WTC11 (cell line): ENCODE measurements at regions not wholly inside any gene's neighbourhood (a gene's known extent, or its start where the extent isn't known, plus 50 kb on each side); places are given as distances from the start of the nearest gene placed in this dataset.

Experiments
- ATAC-seq: fragments of 200-7000 bp; cut with Tn5 transposase; 2 replicates; pipeline ENCODE4 v1.10.0; 2021; ENCODE audit warnings: mild to moderate bottlenecking, moderate library complexity
- CTCF ChIA-PET: fragments of 300-600 bp; sonication (Branson Sonifier 250); formaldehyde crosslinking; loops from one replicate; lab custom pipeline; 2021; ENCODE audit warnings: antibody characterized with exemption; lab: Charles Lee
- POLR2A ChIA-PET: fragments of 350-600 bp; sonication (Branson Sonifier 250); formaldehyde crosslinking; loops from one replicate; lab custom pipeline; 2021; ENCODE audit warnings: antibody characterized with exemption; lab: Charles Lee
- DNase-seq: peaks from one replicate; pipeline ENCODE4 v3.0.0; 2021; ENCODE audit warnings: low spot score
- H3K27ac Mint-ChIP-seq: 2 replicates; pipeline ENCODE4 v1.8.0; 2021; ENCODE audit warnings: mixed read lengths
- H3K27me3 Mint-ChIP-seq: 2 replicates; pipeline ENCODE4 v1.8.0; 2021; ENCODE audit warnings: low read depth, mild to moderate bottlenecking, moderate library complexity, mixed read lengths
- H3K36me3 Mint-ChIP-seq: 2 replicates; pipeline ENCODE4 v1.8.0; 2021; ENCODE audit warnings: mixed read lengths
- H3K4me1 Mint-ChIP-seq: 2 replicates; pipeline ENCODE4 v1.8.0; 2022; ENCODE audit warnings: mixed read lengths
- H3K4me3 Mint-ChIP-seq: 2 replicates; pipeline ENCODE4 v1.8.0; 2021; ENCODE audit warnings: mild to moderate bottlenecking, moderate library complexity, mixed read lengths
- H3K9me3 Mint-ChIP-seq: 2 replicates; pipeline ENCODE4 v1.8.0; 2021; ENCODE audit warnings: mixed read lengths
- CBFB ChIP-seq: sonication (generic); formaldehyde crosslinking; IDR thresholded peaks from 2 replicates; pipeline ENCODE4 v1.8.1; 2022; ENCODE audit warnings: mild to moderate bottlenecking, low read depth, missing genetic modification reagents
- CREM ChIP-seq: sonication (generic); formaldehyde crosslinking; IDR thresholded peaks from 2 replicates; pipeline ENCODE4 v1.8.1; 2022; ENCODE audit warnings: mild to moderate bottlenecking, missing genetic modification reagents, moderate library complexity
- ETV6 ChIP-seq: sonication (generic); formaldehyde crosslinking; IDR thresholded peaks from 2 replicates; pipeline ENCODE4 v1.8.1; 2022; ENCODE audit warnings: mild to moderate bottlenecking, missing genetic modification reagents
- GABPB1 ChIP-seq: sonication (generic); formaldehyde crosslinking; IDR thresholded peaks from 2 replicates; pipeline ENCODE4 v1.8.1; 2023; ENCODE audit warnings: mild to moderate bottlenecking, missing genetic modification reagents
- JAZF1 ChIP-seq: fragments of 250-450 bp; sonication (Bioruptor Pico); IDR thresholded peaks from 2 replicates; pipeline ENCODE4 v1.9.0; 2021; ENCODE audit warnings: moderate library complexity, mild to moderate bottlenecking, inconsistent platforms
- NFE2L1 ChIP-seq: sonication (generic); formaldehyde crosslinking; IDR thresholded peaks from 2 replicates; pipeline ENCODE4 v1.8.1; 2023; ENCODE audit warnings: missing genetic modification reagents
- RORB ChIP-seq: fragments of 250-450 bp; sonication (Bioruptor Pico); IDR thresholded peaks from 2 replicates; pipeline ENCODE4 v1.9.0; 2021; ENCODE audit warnings: mild to moderate bottlenecking
- SMAD3 ChIP-seq: sonication (generic); formaldehyde crosslinking; IDR thresholded peaks from 2 replicates; pipeline ENCODE4 v1.8.0; 2022; ENCODE audit warnings: missing genetic modification reagents, mild to moderate bottlenecking, borderline replicate concordance
- ZNF121 ChIP-seq: sonication (generic); formaldehyde crosslinking; IDR thresholded peaks from 2 replicates; pipeline ENCODE4 v1.8.0; 2023; ENCODE audit warnings: missing genetic modification reagents
- ZNF138 ChIP-seq: sonication (generic); formaldehyde crosslinking; conservative IDR thresholded peaks from 2 replicates; pipeline ENCODE4 v1.8.1; 2022; ENCODE audit warnings: mild to moderate bottlenecking, moderate library complexity, missing genetic modification reagents
- ZNF219 ChIP-seq: sonication (generic); formaldehyde crosslinking; IDR thresholded peaks from 2 replicates; pipeline ENCODE4 v1.8.0; 2023; ENCODE audit warnings: missing genetic modification reagents, mild to moderate bottlenecking, borderline replicate concordance
- ZNF232 ChIP-seq: sonication (generic); formaldehyde crosslinking; IDR thresholded peaks from 2 replicates; pipeline ENCODE4 v1.8.0; 2022; ENCODE audit warnings: mild to moderate bottlenecking, missing genetic modification reagents
- ZNF416 ChIP-seq: fragments of 250-450 bp; sonication (Bioruptor Pico); IDR thresholded peaks from 2 replicates; pipeline ENCODE4 v1.9.0; 2021; ENCODE audit warnings: mild to moderate bottlenecking, inconsistent platforms
- TF ChIP-seq, protein P1 (sequence below): fragments of 250-450 bp; sonication (Bioruptor Pico); conservative IDR thresholded peaks from 2 replicates; pipeline ENCODE4 v1.9.0; 2021; ENCODE audit warnings: mild to moderate bottlenecking
- TF ChIP-seq, protein P2 (sequence below): fragments of 250-450 bp; sonication (Bioruptor Pico); IDR thresholded peaks from 2 replicates; pipeline ENCODE4 v1.9.0; 2021; ENCODE audit warnings: mild to moderate bottlenecking
- TF ChIP-seq, protein P3 (sequence below): fragments of 250-450 bp; sonication (Bioruptor Pico); IDR thresholded peaks from 2 replicates; pipeline ENCODE4 v1.9.0; 2021; ENCODE audit warnings: moderate library complexity, mild to moderate bottlenecking, inconsistent platforms, borderline replicate concordance
- TF ChIP-seq, protein P4 (sequence below): sonication (generic); formaldehyde crosslinking; IDR thresholded peaks from 2 replicates; pipeline ENCODE4 v1.8.0; 2022; ENCODE audit warnings: mild to moderate bottlenecking, missing genetic modification reagents
- TF ChIP-seq, protein P5 (sequence below): sonication (generic); formaldehyde crosslinking; IDR thresholded peaks from 2 replicates; pipeline ENCODE4 v1.8.0; 2023; ENCODE audit warnings: mild to moderate bottlenecking, missing genetic modification reagents
- TF ChIP-seq, protein P6 (sequence below): fragments of 250-450 bp; sonication (Bioruptor Pico); IDR thresholded peaks from 2 replicates; pipeline ENCODE4 v2.1.2; 2022; ENCODE audit warnings: mild to moderate bottlenecking, moderate library complexity
- TF ChIP-seq, protein P7 (sequence below): sonication (generic); formaldehyde crosslinking; IDR thresholded peaks from 2 replicates; pipeline ENCODE4 v1.8.1; 2022; ENCODE audit warnings: mild to moderate bottlenecking, missing genetic modification reagents, moderate library complexity, borderline replicate concordance

DNA sequence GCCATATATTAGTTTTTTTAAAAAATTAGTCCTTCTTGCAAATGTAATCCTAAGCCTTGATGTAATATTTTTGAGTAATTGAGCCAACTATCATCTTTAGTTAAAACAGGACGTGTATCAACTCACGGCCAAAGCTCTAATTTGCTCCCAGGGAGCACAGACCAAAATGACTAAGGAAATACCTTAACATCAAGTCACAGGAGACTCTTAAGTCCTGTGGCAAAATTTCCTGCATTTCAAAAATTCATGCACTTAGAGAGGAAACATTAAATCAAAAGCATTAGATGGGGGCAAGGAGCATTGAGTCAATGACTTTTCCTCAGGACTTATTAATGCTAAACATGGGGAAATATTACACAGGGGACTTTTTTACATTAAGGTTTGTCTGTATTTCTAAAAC lies 276.0 kb downstream of the MFSD1 start:
- ChIA-PET CTCF (no interaction called here), POLR2A (no interaction called here)
- no peaks in the 10 kb centered on the region; the same call in 1 of the 2 replicates for H3K4me1 Mint-ChIP-seq
- ATAC-seq (no peak), DNase-seq (no peak)
- TF ChIP-seq ZNF416 (no peak), JAZF1 (CRISPR knock-in tag) (no peak), CBFB (CRISPR knock-in tag) (no peak)
- TF ChIP-seq, protein P1, sequence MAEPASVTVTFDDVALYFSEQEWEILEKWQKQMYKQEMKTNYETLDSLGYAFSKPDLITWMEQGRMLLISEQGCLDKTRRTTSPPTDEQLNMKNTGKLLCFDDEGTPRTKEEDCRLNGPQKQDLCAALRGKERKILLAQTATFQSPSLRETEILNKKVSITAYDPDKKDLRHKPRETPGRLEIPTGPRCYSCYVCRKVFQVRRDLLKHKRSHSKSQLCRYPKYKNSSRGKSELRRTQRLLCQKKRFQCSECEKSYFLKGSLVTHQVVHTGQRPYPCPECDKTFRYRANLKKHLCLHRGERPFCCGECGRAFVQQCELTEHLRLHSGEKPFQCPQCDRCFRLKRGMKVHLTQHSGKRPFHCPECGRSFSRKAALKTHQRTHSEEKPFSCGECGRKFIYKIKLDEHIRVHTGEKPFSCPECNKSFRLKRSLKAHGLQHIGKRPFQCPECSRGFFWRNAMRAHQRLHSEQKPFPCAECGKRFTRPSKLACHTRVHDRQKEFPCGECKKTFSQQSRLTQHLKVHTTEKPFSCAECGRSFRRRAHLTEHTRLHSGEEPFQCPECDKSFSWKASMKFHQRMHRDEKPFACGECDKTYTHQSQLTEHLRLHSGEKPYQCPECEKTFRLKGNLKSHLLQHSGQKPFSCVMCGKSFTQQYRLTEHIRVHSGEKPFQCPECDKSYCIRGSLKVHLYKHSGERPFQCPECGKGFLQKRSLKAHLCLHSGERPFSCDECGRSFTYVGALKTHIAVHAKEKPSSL (CRISPR knock-in tag): no peak
- no peak overlapping the region for H3K27ac Mint-ChIP-seq
- no peaks in the 10 kb centered on the region for H3K9me3 Mint-ChIP-seq
- H3K4me3 Mint-ChIP-seq: no peak overlapping the region
- no peaks in the 10 kb centered on the region for H3K27me3 Mint-ChIP-seq
- H3K36me3 Mint-ChIP-seq: no peaks in the 10 kb centered on the region

DNA sequence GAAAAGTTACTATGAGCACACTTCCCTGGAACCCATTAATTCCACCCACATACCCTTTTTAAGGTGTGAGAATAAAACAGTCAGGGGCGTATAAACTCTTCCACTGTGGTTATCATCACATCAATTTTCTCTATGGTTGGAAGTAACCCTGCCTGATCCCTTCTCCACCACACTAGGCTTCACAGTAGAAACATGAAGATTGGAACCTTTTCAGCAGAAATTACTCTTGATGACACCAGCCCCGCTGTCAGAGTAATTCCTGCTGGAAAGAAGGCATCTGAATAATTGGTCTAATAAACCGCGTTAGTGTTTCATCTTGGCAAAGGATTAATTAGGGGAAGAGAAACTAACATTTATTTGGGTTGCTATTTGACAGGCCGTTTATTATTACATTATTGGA lies 278.4 kb downstream of the MFSD1 start:
- H3K27ac Mint-ChIP-seq: no peak overlapping the region
- DNase-seq: no peak
- no peaks in the 10 kb centered on the region for H3K4me1 Mint-ChIP-seq
- TF ChIP-seq SMAD3 (CRISPR knock-in tag) (no peak), ZNF416 (no peak), GABPB1 (CRISPR knock-in tag) (no peak), ZNF138 (no peak), RORB (CRISPR knock-in tag) (no peak), ZNF219 (CRISPR knock-in tag) (no peak), CREM (CRISPR knock-in tag) (no peak), NFE2L1 (CRISPR knock-in tag) (no peak), ZNF232 (CRISPR knock-in tag) (no peak), ETV6 (CRISPR knock-in tag) (no peak), ZNF121 (CRISPR knock-in tag) (no peak)
- TF ChIP-seq, protein P2, sequence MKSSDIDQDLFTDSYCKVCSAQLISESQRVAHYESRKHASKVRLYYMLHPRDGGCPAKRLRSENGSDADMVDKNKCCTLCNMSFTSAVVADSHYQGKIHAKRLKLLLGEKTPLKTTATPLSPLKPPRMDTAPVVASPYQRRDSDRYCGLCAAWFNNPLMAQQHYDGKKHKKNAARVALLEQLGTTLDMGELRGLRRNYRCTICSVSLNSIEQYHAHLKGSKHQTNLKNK (CRISPR knock-in tag): no peak
- TF ChIP-seq, protein P3, sequence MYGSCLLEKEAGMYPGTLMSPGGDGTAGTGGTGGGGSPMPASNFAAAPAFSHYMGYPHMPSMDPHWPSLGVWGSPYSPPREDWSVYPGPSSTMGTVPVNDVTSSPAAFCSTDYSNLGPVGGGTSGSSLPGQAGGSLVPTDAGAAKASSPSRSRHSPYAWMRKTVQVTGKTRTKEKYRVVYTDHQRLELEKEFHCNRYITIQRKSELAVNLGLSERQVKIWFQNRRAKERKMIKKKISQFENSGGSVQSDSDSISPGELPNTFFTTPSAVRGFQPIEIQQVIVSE (CRISPR knock-in tag): no peak
- TF ChIP-seq, protein P4, sequence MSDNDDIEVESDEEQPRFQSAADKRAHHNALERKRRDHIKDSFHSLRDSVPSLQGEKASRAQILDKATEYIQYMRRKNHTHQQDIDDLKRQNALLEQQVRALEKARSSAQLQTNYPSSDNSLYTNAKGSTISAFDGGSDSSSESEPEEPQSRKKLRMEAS (CRISPR knock-in tag): no peak
- TF ChIP-seq, protein P5, sequence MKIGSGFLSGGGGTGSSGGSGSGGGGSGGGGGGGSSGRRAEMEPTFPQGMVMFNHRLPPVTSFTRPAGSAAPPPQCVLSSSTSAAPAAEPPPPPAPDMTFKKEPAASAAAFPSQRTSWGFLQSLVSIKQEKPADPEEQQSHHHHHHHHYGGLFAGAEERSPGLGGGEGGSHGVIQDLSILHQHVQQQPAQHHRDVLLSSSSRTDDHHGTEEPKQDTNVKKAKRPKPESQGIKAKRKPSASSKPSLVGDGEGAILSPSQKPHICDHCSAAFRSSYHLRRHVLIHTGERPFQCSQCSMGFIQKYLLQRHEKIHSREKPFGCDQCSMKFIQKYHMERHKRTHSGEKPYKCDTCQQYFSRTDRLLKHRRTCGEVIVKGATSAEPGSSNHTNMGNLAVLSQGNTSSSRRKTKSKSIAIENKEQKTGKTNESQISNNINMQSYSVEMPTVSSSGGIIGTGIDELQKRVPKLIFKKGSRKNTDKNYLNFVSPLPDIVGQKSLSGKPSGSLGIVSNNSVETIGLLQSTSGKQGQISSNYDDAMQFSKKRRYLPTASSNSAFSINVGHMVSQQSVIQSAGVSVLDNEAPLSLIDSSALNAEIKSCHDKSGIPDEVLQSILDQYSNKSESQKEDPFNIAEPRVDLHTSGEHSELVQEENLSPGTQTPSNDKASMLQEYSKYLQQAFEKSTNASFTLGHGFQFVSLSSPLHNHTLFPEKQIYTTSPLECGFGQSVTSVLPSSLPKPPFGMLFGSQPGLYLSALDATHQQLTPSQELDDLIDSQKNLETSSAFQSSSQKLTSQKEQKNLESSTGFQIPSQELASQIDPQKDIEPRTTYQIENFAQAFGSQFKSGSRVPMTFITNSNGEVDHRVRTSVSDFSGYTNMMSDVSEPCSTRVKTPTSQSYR (CRISPR knock-in tag): no peak
- TF ChIP-seq, protein P6, sequence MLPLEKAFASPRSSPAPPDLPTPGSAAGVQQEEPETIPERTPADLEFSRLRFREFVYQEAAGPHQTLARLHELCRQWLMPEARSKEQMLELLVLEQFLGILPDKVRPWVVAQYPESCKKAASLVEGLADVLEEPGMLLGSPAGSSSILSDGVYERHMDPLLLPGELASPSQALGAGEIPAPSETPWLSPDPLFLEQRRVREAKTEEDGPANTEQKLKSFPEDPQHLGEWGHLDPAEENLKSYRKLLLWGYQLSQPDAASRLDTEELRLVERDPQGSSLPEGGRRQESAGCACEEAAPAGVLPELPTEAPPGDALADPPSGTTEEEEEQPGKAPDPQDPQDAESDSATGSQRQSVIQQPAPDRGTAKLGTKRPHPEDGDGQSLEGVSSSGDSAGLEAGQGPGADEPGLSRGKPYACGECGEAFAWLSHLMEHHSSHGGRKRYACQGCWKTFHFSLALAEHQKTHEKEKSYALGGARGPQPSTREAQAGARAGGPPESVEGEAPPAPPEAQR (CRISPR knock-in tag): no peak
- TF ChIP-seq, protein P7, sequence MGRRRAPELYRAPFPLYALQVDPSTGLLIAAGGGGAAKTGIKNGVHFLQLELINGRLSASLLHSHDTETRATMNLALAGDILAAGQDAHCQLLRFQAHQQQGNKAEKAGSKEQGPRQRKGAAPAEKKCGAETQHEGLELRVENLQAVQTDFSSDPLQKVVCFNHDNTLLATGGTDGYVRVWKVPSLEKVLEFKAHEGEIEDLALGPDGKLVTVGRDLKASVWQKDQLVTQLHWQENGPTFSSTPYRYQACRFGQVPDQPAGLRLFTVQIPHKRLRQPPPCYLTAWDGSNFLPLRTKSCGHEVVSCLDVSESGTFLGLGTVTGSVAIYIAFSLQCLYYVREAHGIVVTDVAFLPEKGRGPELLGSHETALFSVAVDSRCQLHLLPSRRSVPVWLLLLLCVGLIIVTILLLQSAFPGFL: no peak
- POLR2A ChIA-PET: no interaction called here
- no peaks in the 10 kb centered on the region for H3K36me3 Mint-ChIP-seq
- no peak for ATAC-seq
- H3K27me3 Mint-ChIP-seq: no peaks in the 10 kb centered on the region
- CTCF ChIA-PET: no interaction called here
- H3K4me3 Mint-ChIP-seq: no peak overlapping the region
- H3K9me3 Mint-ChIP-seq: peaks cover 5% of the 10 kb centered on the region; the same call in 1 of the 2 replicates
